Prostate gland (tissue), 2 donors: ENCODE measurements at regions not wholly inside any gene's neighbourhood (a gene's known extent, or its start where the extent isn't known, plus 50 kb on each side); places are given as distances from the start of the nearest gene placed in this dataset.

Experiments used
- DNase-seq: peaks from one replicate; pipeline ENCODE4 v3.0.0-alpha.2; 2019; ENCODE audit warnings: low spot score
- H3K27ac ChIP-seq, 2 donors: fragments of 200-600 bp; sonication (generic); 2 replicates each; pipeline ENCODE4 v1.5.1; 2017 to 2019
- H3K27me3 ChIP-seq: fragments of 200-600 bp; sonication (generic); replicated peaks from 2 replicates; pipeline ENCODE4 v1.5.1; 2019; ENCODE audit not compliant: insufficient read depth
- H3K36me3 ChIP-seq, 2 donors: fragments of 200-600 bp; sonication (generic); 1 replicate in 1 of 2; 2 replicates in 1 of 2; pipeline versions ENCODE4 v1.5.1 to v1.8.1; 2017 to 2019
- H3K4me1 ChIP-seq: fragments of 200-600 bp; sonication (generic); replicated peaks from 2 replicates; pipeline ENCODE4 v1.5.1; 2019
- H3K4me3 ChIP-seq, 2 donors: fragments of 200-600 bp; sonication (generic); 2 replicates each; pipeline ENCODE4 v1.5.1; 2017 to 2019
- H3K9me3 ChIP-seq: fragments of 200-600 bp; sonication (generic); 2 replicates; pipeline ENCODE4 v1.5.1; 2017
- POLR2A ChIP-seq: fragments of 450-650 bp; IDR thresholded peaks from one replicate; pipeline ENCODE4 v1.6.1; 2016; ENCODE audit warnings: antibody characterized with exemption, mild to moderate bottlenecking
- POLR2AphosphoS5 ChIP-seq: sonication (generic); formaldehyde crosslinking; IDR thresholded peaks from one replicate; pipeline ENCODE4 v1.6.1; 2017; ENCODE audit warnings: antibody characterized with exemption
- WGBS: methylation state at CpG from one replicate; pipeline ENCODE4 v1.1.5; 2018; 5-methylcytosine and 5-hydroxymethylcytosine counted together
- intact Hi-C: fragments of 100-400 bp; cut with DNase I; formaldehyde crosslinking; loops from one replicate; pipeline ENCODE4 v1.14.2; 2022
- TF ChIP-seq, protein P1 (sequence below), 4 experiments: fragments of 200-600 bp in 2 of 4; fragments of 450-650 bp in 2 of 4; sonication (generic) in 2 of 4; IDR thresholded peaks; 1 replicate in 3 of 4; 2 replicates in 1 of 4; pipeline ENCODE4 v1.5.1; 2016 to 2019; ENCODE audit warnings: antibody characterized with exemption in 4 of 4, mild to moderate bottlenecking in 2 of 4, moderate library complexity in 2 of 4

DNA sequence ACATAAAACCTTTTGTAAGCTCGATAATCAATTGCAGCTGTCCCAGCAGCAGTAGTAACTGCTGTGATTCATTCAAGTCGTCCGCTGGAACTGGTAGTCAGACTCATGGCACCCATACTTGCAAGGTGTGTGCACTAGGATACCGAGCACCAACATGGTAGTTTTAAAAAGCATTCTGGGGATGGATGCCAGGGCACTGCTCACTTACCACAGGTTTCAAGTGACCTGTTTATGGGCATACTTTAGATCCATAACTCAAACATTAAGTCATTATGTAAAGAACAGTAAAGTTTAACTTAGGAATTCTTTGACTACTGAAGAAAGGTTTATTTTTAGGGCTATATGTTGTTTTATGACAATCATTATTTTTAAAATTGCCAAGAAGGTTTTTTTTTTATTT is 2277.6 kb downstream of the MAT2B start:
- Histone ChIP-seq H3K27me3 (no peaks in the 10 kb centered on the region), H3K27ac (no peak overlapping the region), H3K4me1 (peaks cover 8% of the 10 kb centered on the region), H3K36me3 (no peaks in the 10 kb centered on the region), H3K9me3 (no peaks in the 10 kb centered on the region), H3K4me3 (no peak overlapping the region)
- intact Hi-C loops, result no loop called here
- WGBS, result 60% methylated on average over 4 of the region's 4 CpGs
- DNase-seq, result peak; percentile 47
- peak; percentile 46 for TF ChIP-seq POLR2AphosphoS5
- TF ChIP-seq, protein P1, sequence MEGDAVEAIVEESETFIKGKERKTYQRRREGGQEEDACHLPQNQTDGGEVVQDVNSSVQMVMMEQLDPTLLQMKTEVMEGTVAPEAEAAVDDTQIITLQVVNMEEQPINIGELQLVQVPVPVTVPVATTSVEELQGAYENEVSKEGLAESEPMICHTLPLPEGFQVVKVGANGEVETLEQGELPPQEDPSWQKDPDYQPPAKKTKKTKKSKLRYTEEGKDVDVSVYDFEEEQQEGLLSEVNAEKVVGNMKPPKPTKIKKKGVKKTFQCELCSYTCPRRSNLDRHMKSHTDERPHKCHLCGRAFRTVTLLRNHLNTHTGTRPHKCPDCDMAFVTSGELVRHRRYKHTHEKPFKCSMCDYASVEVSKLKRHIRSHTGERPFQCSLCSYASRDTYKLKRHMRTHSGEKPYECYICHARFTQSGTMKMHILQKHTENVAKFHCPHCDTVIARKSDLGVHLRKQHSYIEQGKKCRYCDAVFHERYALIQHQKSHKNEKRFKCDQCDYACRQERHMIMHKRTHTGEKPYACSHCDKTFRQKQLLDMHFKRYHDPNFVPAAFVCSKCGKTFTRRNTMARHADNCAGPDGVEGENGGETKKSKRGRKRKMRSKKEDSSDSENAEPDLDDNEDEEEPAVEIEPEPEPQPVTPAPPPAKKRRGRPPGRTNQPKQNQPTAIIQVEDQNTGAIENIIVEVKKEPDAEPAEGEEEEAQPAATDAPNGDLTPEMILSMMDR (IDR thresholded peaks at IDR 0.05), result no peak

DNA sequence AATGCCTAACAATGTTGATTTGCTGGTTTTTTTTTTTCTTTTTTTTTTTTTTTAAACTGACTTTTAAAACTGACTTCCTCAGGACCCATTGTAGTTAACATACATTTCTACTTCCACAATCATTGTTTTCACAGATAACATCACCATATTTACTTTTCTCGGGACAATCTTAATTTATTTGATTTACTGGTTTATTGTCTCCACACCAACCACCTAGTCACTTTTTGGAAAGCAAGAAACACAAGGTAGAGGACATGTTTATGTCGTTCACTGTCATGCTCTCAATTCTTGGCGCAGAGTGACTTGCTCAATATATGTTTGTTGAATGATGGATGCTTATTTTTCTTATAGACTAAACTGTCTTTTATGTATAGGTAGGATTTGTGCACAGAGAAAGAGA is 2280.7 kb downstream of the MAT2B start:
- Histone ChIP-seq H3K4me1 (peaks cover 8% of the 10 kb centered on the region), H3K27ac (peak overlapping the region in 1 of 2 donors; percentile 17), H3K27me3 (no peaks in the 10 kb centered on the region), H3K9me3 (no peaks in the 10 kb centered on the region), H3K4me3 (no peak overlapping the region), H3K36me3 (no peaks in the 10 kb centered on the region)
- intact Hi-C loops, result no loop called here
- DNase-seq, result no peak
- TF ChIP-seq, protein P1 (IDR thresholded peaks at IDR 0.05), result no peak
- TF ChIP-seq POLR2A (no peak), POLR2AphosphoS5 (peak; percentile 46)
- WGBS, result 41% methylated on average over 3 of the region's 3 CpGs

DNA sequence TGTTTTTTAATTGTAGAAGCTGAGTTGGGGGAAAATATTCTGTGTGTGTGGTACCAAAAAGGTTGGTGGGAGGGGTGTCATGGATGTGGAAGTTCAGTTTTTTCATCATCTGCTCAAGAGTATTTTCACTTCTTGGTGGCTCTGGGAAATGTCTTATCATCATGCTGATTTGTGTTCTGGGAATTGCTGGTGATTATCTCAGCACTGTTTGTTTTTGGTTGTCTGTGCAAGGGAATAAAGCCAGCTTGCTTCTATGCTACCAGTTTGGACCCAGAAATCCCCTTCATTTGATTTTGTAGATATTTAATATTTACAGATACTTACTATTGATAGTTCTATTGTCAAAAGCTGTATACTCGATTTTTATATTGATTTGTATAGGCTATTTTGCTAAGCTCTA is 2289.7 kb downstream of the MAT2B start:
- Histone ChIP-seq H3K4me1 (no peaks in the 10 kb centered on the region), H3K9me3 (no peaks in the 10 kb centered on the region), H3K27me3 (no peaks in the 10 kb centered on the region), H3K27ac (no peak overlapping the region), H3K4me3 (no peak overlapping the region), H3K36me3 (no peaks in the 10 kb centered on the region)
- TF ChIP-seq POLR2AphosphoS5, result no peak
- TF ChIP-seq POLR2A, result no peak
- TF ChIP-seq, protein P1 (IDR thresholded peaks at IDR 0.05), result no peak
- DNase-seq, result no peak
- intact Hi-C loops, result no loop called here
- 96% methylated on average over 1 of the region's 1 CpG for WGBS

DNA sequence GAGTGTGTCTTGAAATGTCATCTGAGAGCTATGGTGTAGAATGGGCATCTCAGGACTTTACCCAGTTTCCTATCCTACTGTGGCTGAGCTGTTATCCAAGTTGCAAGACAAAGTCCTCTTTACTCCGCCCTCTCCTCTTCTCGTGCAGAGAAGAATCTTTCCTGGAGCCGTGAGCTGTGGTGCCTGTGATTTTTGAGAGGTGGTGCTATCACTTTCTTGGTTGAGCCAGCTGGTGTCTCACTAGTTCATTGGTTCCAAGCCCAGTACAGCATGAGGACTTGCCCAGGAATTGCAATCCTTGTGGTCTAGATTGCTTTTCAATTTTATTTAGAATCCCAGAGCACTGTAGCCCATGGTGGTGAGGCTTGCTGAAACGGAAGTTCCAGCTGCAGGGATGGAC is 2300.3 kb downstream of the MAT2B start:
- Histone ChIP-seq H3K27me3 (no peaks in the 10 kb centered on the region), H3K9me3 (no peaks in the 10 kb centered on the region), H3K36me3 (no peaks in the 10 kb centered on the region), H3K27ac (no peak overlapping the region), H3K4me3 (no peak overlapping the region), H3K4me1 (no peaks in the 10 kb centered on the region)
- no peak for DNase-seq
- intact Hi-C loops, result no loop called here
- no peak for TF ChIP-seq POLR2A
- TF ChIP-seq, protein P1 (IDR thresholded peaks at IDR 0.05), result no peak
- no peak for TF ChIP-seq POLR2AphosphoS5
- 51% methylated on average over 4 of the region's 4 CpGs for WGBS

DNA sequence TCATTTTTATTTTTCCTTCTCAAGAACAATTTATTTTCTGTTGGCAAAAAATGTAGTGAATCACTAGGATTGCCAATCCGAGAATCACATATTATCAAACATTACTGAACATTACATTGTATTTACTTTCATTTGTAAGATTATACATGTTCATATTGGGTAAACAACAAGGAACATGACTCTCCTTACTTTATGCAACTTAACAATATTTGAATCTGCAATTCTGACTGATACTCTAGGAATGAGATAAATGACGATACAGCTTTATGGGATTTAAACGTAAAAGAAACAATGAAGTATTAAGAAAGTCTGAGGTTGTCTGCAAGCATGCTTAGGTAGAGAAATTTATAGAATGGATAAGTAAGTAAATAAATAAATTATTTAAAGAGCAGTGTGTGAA is 2302.9 kb downstream of the MAT2B start:
- intact Hi-C loops, result no loop called here
- Histone ChIP-seq H3K4me3 (no peak overlapping the region), H3K36me3 (no peaks in the 10 kb centered on the region), H3K4me1 (no peaks in the 10 kb centered on the region), H3K9me3 (no peaks in the 10 kb centered on the region), H3K27ac (no peak overlapping the region), H3K27me3 (no peaks in the 10 kb centered on the region)
- WGBS, result 31% methylated on average over 3 of the region's 3 CpGs
- TF ChIP-seq, protein P1 (IDR thresholded peaks at IDR 0.05), result no peak
- no peak for TF ChIP-seq POLR2AphosphoS5
- no peak for TF ChIP-seq POLR2A
- no peak for DNase-seq
